ENCODE measurements at regions not wholly inside any gene's neighbourhood (a gene's known extent, or its start where the extent isn't known, plus 50 kb on each side); places are given as distances from the start of the nearest gene placed in this dataset.
"Not testable (repeated sequence)": the region's sequence is repeated elsewhere in the genome, so short reads cannot be mapped to it uniquely, and the experiment has no call there.

DNA sequence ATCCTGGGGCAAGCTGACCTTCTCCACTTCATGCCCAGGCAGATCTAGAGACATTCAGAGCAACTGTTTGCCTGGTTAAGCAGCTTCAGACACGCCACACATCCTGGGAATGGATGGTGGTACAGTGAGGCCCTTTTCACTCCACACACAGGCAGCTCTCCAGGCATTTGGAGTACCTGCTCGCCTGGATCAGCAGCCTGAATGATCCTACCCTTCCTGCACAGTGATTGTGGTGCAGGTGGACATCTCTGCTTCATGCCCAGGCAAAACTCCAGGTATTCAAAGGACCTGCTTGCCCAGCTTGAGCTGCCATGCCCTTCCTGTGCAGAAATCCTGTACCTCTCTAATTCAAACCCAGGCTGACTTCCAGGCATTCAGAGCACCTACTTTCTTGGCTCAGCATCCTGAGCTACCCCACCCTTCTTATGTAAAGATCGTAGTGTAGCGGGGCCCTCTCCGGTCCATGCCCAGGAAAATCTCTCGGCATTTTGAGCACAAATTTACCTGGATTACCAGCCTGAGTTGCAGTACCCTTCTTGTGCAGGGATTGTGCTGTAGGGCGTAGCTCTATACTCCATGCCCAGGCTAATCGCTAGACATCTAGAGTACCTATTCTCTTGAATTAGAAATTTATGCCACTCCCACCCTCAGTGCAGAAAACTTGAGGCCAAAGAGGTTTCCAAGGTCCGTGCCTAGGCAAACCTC lies 972.8 kb downstream of the ANKRD7 start:
- H3K27me3 Mint-ChIP-seq, result no peaks in the 10 kb centered on the region
- no peak overlapping the region for H3K27ac Mint-ChIP-seq
- no peaks in the 10 kb centered on the region for H3K4me1 Mint-ChIP-seq
- DNase-seq (no peak), ATAC-seq (no peak)
- no peaks in the 10 kb centered on the region for H3K36me3 Mint-ChIP-seq (ENCODE audit: low read depth)
- peaks cover 4% of the 10 kb centered on the region for H3K9me3 ChIP-seq (ENCODE audit: control insufficient read depth, low read length, poor library complexity, severe bottlenecking)
- no peak overlapping the region for H3K4me3 Mint-ChIP-seq

GRCh38 chr7:119197877-119198527 lies 973.5 kb downstream of the ANKRD7 start:
- Mint-ChIP-seq H3K4me3 (no peak overlapping the region), H3K36me3 (ENCODE audit: low read depth) (no peaks in the 10 kb centered on the region), H3K4me1 (no peaks in the 10 kb centered on the region), H3K27me3 (no peaks in the 10 kb centered on the region), H3K27ac (no peak overlapping the region)
- no peak for DNase-seq
- peaks cover 4% of the 10 kb centered on the region for H3K9me3 ChIP-seq (ENCODE audit: control insufficient read depth, low read length, poor library complexity, severe bottlenecking)
- no peak for ATAC-seq

DNA sequence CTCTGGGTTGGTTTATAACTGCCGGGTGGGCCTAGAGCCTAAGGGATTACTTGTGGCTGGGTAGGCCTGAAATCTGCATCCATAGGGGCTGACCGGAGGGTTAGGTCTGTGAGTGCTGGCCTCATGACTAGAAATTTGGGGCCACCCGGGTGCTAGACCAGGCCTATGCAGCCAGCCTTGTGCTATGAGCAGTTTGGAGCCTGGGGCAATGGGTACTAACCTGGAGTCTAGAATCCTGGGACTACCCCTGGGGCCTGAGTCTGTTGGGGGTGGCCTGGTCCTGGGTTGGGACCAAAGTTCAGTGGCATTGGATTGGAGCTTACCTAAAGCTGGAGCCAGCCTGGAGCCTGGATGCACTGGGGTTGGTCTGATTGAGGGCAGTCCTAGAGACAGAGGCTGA lies 995.2 kb downstream of the ANKRD7 start:
- Mint-ChIP-seq H3K4me1 (no peaks in the 10 kb centered on the region), H3K4me3 (no peak overlapping the region), H3K27me3 (no peaks in the 10 kb centered on the region), H3K27ac (no peak overlapping the region), H3K36me3 (ENCODE audit: low read depth) (no peaks in the 10 kb centered on the region)
- DNase-seq, result no peak
- ATAC-seq, result no peak
- H3K9me3 ChIP-seq (ENCODE audit: control insufficient read depth, low read length, poor library complexity, severe bottlenecking), result no peaks in the 10 kb centered on the region

GRCh38 chr7:119223930-119224329 lies 999.4 kb downstream of the ANKRD7 start:
- Mint-ChIP-seq H3K27me3 (no peaks in the 10 kb centered on the region), H3K4me3 (no peak overlapping the region), H3K4me1 (no peaks in the 10 kb centered on the region), H3K27ac (no peak overlapping the region), H3K36me3 (ENCODE audit: low read depth) (no peaks in the 10 kb centered on the region)
- no peaks in the 10 kb centered on the region for H3K9me3 ChIP-seq (ENCODE audit: control insufficient read depth, low read length, poor library complexity, severe bottlenecking)
- no peak for ATAC-seq
- DNase-seq, result no peak

- no peaks in the 10 kb centered on the region for H3K4me1 Mint-ChIP-seq
- DNase-seq, result no peak
- H3K27me3 Mint-ChIP-seq, result no peaks in the 10 kb centered on the region
- H3K36me3 Mint-ChIP-seq (ENCODE audit: low read depth), result no peaks in the 10 kb centered on the region
- no peak overlapping the region for H3K27ac Mint-ChIP-seq
- no peak overlapping the region for H3K4me3 Mint-ChIP-seq
- no peaks in the 10 kb centered on the region for H3K9me3 ChIP-seq (ENCODE audit: control insufficient read depth, low read length, poor library complexity, severe bottlenecking)
- no peak for ATAC-seq
These were observed 1004.0 kb downstream of the ANKRD7 start for GRCh38 chr7:119228482-119228881.

DNA sequence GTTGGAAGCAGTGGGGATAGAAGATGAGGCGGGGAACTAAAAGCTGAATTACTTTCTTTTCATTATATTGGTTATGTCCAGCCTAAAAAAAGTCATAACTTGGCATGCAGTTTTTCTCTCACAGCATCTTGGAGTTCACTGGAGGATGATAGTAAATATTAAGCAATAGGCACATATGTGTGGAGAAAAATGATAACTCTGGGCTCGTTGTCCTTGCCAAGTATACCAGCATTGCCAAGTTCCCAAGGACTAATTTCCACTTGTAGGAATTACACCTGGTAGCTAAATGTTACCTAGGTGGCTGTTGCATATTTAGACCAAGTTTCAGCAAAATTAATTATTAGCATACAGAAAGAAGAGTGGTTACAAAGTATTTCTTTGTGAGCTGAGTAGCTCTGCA lies 1007.6 kb downstream of the ANKRD7 start:
- no peaks in the 10 kb centered on the region for H3K4me1 Mint-ChIP-seq
- no peaks in the 10 kb centered on the region for H3K36me3 Mint-ChIP-seq (ENCODE audit: low read depth)
- no peaks in the 10 kb centered on the region for H3K27me3 Mint-ChIP-seq
- DNase-seq, result no peak
- H3K4me3 Mint-ChIP-seq, result no peak overlapping the region
- H3K9me3 ChIP-seq (ENCODE audit: control insufficient read depth, low read length, poor library complexity, severe bottlenecking), result no peaks in the 10 kb centered on the region
- H3K27ac Mint-ChIP-seq, result no peak overlapping the region
- ATAC-seq, result no peak

GRCh38 chr7:119233015-119233414 lies 1008.5 kb downstream of the ANKRD7 start:
- ATAC-seq (no peak), DNase-seq (no peak)
- Mint-ChIP-seq H3K36me3 (ENCODE audit: low read depth) (no peaks in the 10 kb centered on the region), H3K27ac (no peak overlapping the region), H3K4me3 (no peak overlapping the region), H3K4me1 (no peaks in the 10 kb centered on the region), H3K27me3 (no peaks in the 10 kb centered on the region)
- H3K9me3 ChIP-seq (ENCODE audit: control insufficient read depth, low read length, poor library complexity, severe bottlenecking), result no peaks in the 10 kb centered on the region

DNA sequence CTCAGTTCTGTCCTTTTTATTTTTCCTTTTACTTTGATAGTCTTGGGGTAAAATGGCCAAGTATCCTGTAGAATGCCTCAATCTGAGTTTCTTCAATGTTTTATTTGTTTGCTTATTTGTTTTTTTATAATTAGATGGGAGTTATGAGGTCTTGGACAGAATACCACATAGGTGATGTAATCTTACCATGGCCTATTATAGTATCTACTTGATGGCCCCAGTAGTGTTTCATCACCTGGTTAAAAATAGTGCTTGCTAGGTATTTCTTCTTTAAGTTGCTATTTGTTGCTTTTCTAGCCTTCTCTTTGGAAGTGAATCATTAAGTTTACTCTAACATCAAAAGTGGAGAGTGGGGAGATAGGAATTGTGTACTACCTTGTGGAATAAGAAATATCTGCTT lies 1020.0 kb upstream of the KCND2 start:
- Mint-ChIP-seq H3K4me3 (no peak overlapping the region), H3K27ac (no peak overlapping the region), H3K27me3 (no peaks in the 10 kb centered on the region), H3K36me3 (ENCODE audit: low read depth) (no peaks in the 10 kb centered on the region), H3K4me1 (no peaks in the 10 kb centered on the region)
- no peak for ATAC-seq
- H3K9me3 ChIP-seq (ENCODE audit: control insufficient read depth, low read length, poor library complexity, severe bottlenecking), result no peaks in the 10 kb centered on the region
- no peak for DNase-seq

- DNase-seq, result no peak
- no peak overlapping the region for H3K4me3 Mint-ChIP-seq
- no peaks in the 10 kb centered on the region for H3K9me3 ChIP-seq (ENCODE audit: control insufficient read depth, low read length, poor library complexity, severe bottlenecking)
- H3K27me3 Mint-ChIP-seq, result no peaks in the 10 kb centered on the region
- H3K4me1 Mint-ChIP-seq, result no peaks in the 10 kb centered on the region
- ATAC-seq, result no peak
- no peaks in the 10 kb centered on the region for H3K36me3 Mint-ChIP-seq (ENCODE audit: low read depth)
- no peak overlapping the region for H3K27ac Mint-ChIP-seq
These were observed 1018.2 kb upstream of the KCND2 start for GRCh38 chr7:119254742-119255141.

DNA sequence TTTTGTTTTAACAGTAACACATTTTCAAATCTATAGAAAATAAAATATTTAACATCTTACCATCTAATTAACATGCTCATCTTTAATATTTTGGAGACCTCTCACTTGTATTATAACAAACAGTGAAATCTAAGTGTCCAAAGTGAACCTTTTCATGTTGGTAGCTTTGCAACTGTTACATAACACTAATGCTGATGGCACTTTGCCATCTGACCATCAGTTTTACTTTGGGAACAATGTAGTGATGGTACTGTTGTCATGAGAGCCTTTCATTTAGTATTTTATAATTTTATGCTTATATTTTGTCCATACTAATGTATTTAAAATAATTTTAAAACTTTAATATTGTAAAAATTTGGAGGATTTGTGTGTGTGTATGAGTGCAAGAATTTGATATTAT lies 1017.0 kb upstream of the KCND2 start:
- DNase-seq, result no peak
- Mint-ChIP-seq H3K27me3 (no peaks in the 10 kb centered on the region), H3K27ac (no peak overlapping the region)

DNA sequence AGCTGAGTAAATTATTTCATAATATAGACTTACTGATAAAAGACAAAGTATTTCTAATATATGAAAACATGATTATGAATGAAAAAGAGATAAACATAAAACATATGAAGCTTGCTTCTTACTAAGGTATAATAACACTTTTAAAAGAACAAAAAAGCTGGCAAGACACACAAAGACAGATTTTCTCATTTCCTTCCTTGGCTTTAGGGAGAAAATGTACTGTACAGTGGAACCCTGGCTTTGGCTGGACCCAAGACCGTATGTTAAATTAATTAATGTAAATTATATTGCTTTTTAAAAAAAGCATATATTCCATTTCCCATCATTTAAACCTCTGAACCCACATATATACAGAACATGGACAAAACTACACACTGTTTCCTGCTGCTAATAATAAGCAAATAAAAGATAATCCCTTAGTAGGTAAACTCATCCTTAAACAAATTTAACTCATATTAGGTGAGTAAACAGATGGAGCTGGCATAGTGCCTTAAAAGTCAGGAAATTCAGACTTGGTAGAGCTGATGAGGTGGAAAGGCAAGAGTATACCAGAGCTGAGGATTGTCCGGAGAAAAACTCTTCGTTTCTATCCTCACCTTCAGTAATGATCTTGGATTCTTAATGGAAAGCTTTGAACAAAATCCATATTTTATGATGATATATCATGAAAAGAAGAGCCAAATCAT lies 1016.4 kb upstream of the KCND2 start:
- Mint-ChIP-seq H3K27me3 (no peaks in the 10 kb centered on the region), H3K4me3 (no peak overlapping the region), H3K4me1 (no peaks in the 10 kb centered on the region), H3K27ac (no peak overlapping the region), H3K36me3 (ENCODE audit: low read depth) (no peaks in the 10 kb centered on the region)
- DNase-seq, result no peak
- no peaks in the 10 kb centered on the region for H3K9me3 ChIP-seq (ENCODE audit: control insufficient read depth, low read length, poor library complexity, severe bottlenecking)
- ATAC-seq, result no peak

More for the DNA sequence above, 1017.0 kb upstream of the KCND2 start:
- Mint-ChIP-seq H3K4me3 (no peak overlapping the region), H3K36me3 (ENCODE audit: low read depth) (no peaks in the 10 kb centered on the region), H3K4me1 (no peaks in the 10 kb centered on the region)
- no peak for ATAC-seq
- H3K9me3 ChIP-seq (ENCODE audit: control insufficient read depth, low read length, poor library complexity, severe bottlenecking), result no peaks in the 10 kb centered on the region

- not testable (repeated sequence) for H3K36me3 Mint-ChIP-seq (ENCODE audit: low read depth); H3K9me3 ChIP-seq (ENCODE audit: control insufficient read depth, low read length, poor library complexity, severe bottlenecking); H3K4me3 Mint-ChIP-seq; ATAC-seq; H3K27ac Mint-ChIP-seq; H3K27me3 Mint-ChIP-seq; DNase-seq; H3K4me1 Mint-ChIP-seq
These were observed 1006.2 kb upstream of the KCND2 start for GRCh38 chr7:119266790-119267189.

DNA sequence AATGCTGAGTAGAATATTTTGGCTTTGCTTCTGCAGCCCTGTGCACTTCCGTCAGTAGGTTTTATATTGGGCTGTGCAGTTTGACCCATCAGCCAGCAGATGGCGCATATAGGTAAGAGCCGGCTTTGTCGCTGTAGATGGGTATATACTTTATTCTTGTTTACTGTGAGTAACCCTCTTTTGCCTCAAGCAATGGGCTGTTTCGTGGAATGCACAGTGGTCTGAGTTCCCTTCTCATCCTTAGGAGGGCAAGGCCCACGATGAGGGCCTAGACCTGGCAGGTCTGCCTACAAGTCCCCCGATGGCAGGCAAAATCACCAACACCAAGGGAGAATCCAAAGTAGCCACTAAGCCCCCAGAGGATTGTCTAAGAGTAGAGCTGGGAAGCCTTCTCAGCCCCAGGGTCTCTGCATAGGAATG lies 1002.9 kb upstream of the KCND2 start:
- H3K4me3 Mint-ChIP-seq, result no peak overlapping the region
- no peaks in the 10 kb centered on the region for H3K36me3 Mint-ChIP-seq (ENCODE audit: low read depth)
- peak; percentile 54 for ATAC-seq
- no peaks in the 10 kb centered on the region for H3K9me3 ChIP-seq (ENCODE audit: control insufficient read depth, low read length, poor library complexity, severe bottlenecking)
- H3K4me1 Mint-ChIP-seq, result no peaks in the 10 kb centered on the region
- DNase-seq, result no peak
- no peaks in the 10 kb centered on the region for H3K27me3 Mint-ChIP-seq
- no peak overlapping the region for H3K27ac Mint-ChIP-seq

DNA sequence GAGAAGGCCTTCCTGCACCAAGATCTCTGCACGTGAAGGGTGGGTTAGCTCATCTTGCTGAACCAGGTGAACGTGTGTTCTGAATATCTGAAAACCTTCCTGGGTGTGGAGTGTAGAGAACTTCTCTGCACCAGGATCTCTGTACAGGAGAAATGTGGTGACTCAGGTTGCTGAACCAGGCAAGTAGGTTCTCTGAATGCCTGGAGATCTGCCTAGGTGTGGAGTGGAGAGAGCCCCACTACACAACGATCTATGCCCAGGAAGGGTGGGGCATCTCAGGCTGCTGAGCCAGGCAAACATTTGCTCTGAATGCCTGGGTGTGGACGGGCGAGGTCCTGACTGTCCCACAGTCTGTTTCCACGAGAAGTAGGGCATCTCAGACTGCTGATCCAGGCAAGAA lies 1002.3 kb upstream of the KCND2 start:
- no peak overlapping the region for H3K27ac Mint-ChIP-seq
- H3K4me3 Mint-ChIP-seq, result no peak overlapping the region
- H3K36me3 Mint-ChIP-seq (ENCODE audit: low read depth), result no peaks in the 10 kb centered on the region
- no peaks in the 10 kb centered on the region for H3K9me3 ChIP-seq (ENCODE audit: control insufficient read depth, low read length, poor library complexity, severe bottlenecking)
- ATAC-seq (no peak), DNase-seq (no peak)
- no peaks in the 10 kb centered on the region for H3K27me3 Mint-ChIP-seq
- no peaks in the 10 kb centered on the region for H3K4me1 Mint-ChIP-seq

All from T-helper 17 cell (primary cell).